Dermis blood vessel endothelial cell (primary cell): ENCODE measurements at regions not wholly inside any gene's neighbourhood (a gene's known extent, or its start where the extent isn't known, plus 50 kb on each side); places are given as distances from the start of the nearest gene placed in this dataset.
A peak's percentile ranks its signal among the peaks of the same experiment; 100 is the strongest.

ENCODE experiments used
- DNase-seq: peaks from one replicate; pipeline ENCODE4 v3.0.0; 2010

GRCh38 chr12:93106910-93107309, 177.8 kb upstream of the EEA1 start:
- no peak for DNase-seq

GRCh38 chr12:93107514-93108312, 178.6 kb upstream of the EEA1 start:
- no peak for DNase-seq

- DNase-seq = peak; percentile 57
Measured at GRCh38 chr12:93108985-93109384, 179.9 kb upstream of the EEA1 start.

GRCh38 chr12:93109551-93110203, 180.6 kb upstream of the EEA1 start:
- DNase-seq = no peak

- peak; percentile 98 for DNase-seq
Measured at GRCh38 chr12:93111773-93112172, 182.7 kb upstream of the EEA1 start.

GRCh38 chr12:93113317-93114006, 184.4 kb upstream of the EEA1 start:
- peak; percentile 87 for DNase-seq

GRCh38 chr12:93115198-93115601, 186.1 kb upstream of the EEA1 start:
- no peak for DNase-seq

GRCh38 chr12:93115646-93116045, 186.6 kb upstream of the EEA1 start:
- DNase-seq = peak; percentile 39

- DNase-seq = no peak
Measured at GRCh38 chr12:93116632-93117031, 187.5 kb upstream of the EEA1 start.

GRCh38 chr12:93121729-93122488, 192.8 kb upstream of the EEA1 start:
- no peak for DNase-seq

GRCh38 chr12:93122569-93123091, 193.5 kb upstream of the EEA1 start:
- no peak for DNase-seq

- DNase-seq = no peak
Measured at GRCh38 chr12:93125126-93125525, 196.0 kb upstream of the EEA1 start.

GRCh38 chr12:93126069-93126474, 197.0 kb upstream of the EEA1 start:
- DNase-seq = no peak

- no peak for DNase-seq
Measured at GRCh38 chr12:93127107-93127560, 198.0 kb upstream of the EEA1 start.

GRCh38 chr12:93127582-93128331, 198.7 kb upstream of the EEA1 start:
- DNase-seq = no peak

GRCh38 chr12:93128332-93128707, 199.2 kb upstream of the EEA1 start:
- DNase-seq = no peak

- DNase-seq = peak; percentile 87
Measured at GRCh38 chr12:93130366-93131054, 201.4 kb upstream of the EEA1 start.

- no peak for DNase-seq
Measured at GRCh38 chr12:93133361-93133760, 204.3 kb upstream of the EEA1 start.

GRCh38 chr12:93134175-93134890, 205.2 kb upstream of the EEA1 start:
- DNase-seq = no peak

- no peak for DNase-seq
Measured at GRCh38 chr12:93134893-93135285, 205.8 kb upstream of the EEA1 start.
